Progenitor cell of endocrine pancreas (in vitro differentiated cells): ENCODE measurements at regions not wholly inside any gene's neighbourhood (a gene's known extent, or its start where the extent isn't known, plus 50 kb on each side); places are given as distances from the start of the nearest gene placed in this dataset.

ENCODE experiments used
- DNase-seq: peaks from one replicate; pipeline ENCODE4 v3.0.0; 2021; ENCODE audit warnings: low spot score; ENCODE audit not compliant: unreplicated experiment
- H3K27ac Mint-ChIP-seq: 2 replicates; pipeline ENCODE4 v1.8.0; 2021; ENCODE audit warnings: mild to moderate bottlenecking, moderate library complexity, mixed read lengths
- H3K27me3 Mint-ChIP-seq: 2 replicates; pipeline ENCODE4 v1.8.0; 2021; ENCODE audit warnings: mixed read lengths
- H3K36me3 Mint-ChIP-seq: 2 replicates; pipeline ENCODE4 v1.8.0; 2022; ENCODE audit warnings: mixed read lengths; ENCODE audit not compliant: insufficient read depth
- H3K4me1 Mint-ChIP-seq: 2 replicates; pipeline ENCODE4 v1.8.0; 2021; ENCODE audit warnings: low read depth, mixed read lengths
- H3K4me3 Mint-ChIP-seq: 2 replicates; pipeline ENCODE4 v1.8.0; 2021; ENCODE audit warnings: low read depth, mild to moderate bottlenecking, moderate library complexity, mixed read lengths
- H3K9me3 Mint-ChIP-seq: 2 replicates; pipeline ENCODE4 v1.8.0; 2021; ENCODE audit warnings: low read depth, mixed read lengths
- TF ChIP-seq, protein P1 (sequence below): fragments of 200-600 bp; sonication (generic); IDR thresholded peaks from one replicate; pipeline ENCODE4 v1.5.0; 2021; ENCODE audit warnings: antibody characterized with exemption, mild to moderate bottlenecking; ENCODE audit not compliant: unreplicated experiment

DNA sequence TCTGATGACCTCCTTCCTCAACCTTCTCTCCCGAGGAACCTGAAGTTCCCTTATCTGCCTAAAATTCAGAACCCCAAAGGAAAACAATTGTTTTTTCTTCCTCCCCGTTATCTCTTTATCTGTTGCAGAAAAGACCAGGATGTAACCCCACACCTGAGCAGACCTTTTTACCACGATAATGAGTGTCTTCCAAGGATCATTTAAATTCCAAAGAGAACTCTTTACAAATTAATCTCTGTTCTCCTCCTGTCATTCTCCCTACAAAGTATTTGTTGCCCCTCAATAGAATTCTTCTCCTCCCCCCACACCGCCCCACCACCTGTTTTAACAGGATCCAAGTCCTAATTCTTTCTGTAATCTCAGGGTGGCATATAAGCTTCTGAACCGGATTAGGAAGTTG is 78.5 kb upstream of the NLGN4X start:
- Mint-ChIP-seq H3K36me3 (no peaks in the 10 kb centered on the region), H3K27me3 (no peaks in the 10 kb centered on the region), H3K9me3 (peaks cover 4% of the 10 kb centered on the region), H3K4me3 (no peak overlapping the region), H3K4me1 (no peaks in the 10 kb centered on the region), H3K27ac (no peak overlapping the region)
- TF ChIP-seq, protein P1, sequence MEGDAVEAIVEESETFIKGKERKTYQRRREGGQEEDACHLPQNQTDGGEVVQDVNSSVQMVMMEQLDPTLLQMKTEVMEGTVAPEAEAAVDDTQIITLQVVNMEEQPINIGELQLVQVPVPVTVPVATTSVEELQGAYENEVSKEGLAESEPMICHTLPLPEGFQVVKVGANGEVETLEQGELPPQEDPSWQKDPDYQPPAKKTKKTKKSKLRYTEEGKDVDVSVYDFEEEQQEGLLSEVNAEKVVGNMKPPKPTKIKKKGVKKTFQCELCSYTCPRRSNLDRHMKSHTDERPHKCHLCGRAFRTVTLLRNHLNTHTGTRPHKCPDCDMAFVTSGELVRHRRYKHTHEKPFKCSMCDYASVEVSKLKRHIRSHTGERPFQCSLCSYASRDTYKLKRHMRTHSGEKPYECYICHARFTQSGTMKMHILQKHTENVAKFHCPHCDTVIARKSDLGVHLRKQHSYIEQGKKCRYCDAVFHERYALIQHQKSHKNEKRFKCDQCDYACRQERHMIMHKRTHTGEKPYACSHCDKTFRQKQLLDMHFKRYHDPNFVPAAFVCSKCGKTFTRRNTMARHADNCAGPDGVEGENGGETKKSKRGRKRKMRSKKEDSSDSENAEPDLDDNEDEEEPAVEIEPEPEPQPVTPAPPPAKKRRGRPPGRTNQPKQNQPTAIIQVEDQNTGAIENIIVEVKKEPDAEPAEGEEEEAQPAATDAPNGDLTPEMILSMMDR, result no peak
- no peak for DNase-seq

DNA sequence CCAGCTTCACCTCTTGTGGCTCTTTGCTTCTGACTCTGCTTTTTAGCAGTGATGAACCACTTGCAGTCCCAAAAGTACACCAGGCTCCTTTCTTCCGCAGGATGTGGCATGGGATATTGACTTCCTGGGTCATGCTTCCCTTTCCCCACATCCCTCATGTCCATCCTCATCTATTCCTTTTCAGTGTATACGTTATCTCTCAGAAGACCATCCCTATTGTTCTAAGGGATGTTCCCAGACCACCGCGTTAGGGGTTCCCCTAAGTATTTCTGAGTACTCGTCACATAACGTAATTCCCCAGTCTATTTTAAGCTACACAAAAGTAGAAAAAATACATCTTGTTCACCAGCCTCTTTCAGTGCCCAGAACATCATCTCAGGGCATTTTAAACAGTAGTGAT is 71.1 kb upstream of the NLGN4X start:
- H3K4me3 Mint-ChIP-seq, result no peak overlapping the region
- no peak overlapping the region for H3K27ac Mint-ChIP-seq
- H3K36me3 Mint-ChIP-seq, result no peaks in the 10 kb centered on the region
- DNase-seq, result no peak
- H3K9me3 Mint-ChIP-seq, result no peaks in the 10 kb centered on the region
- H3K4me1 Mint-ChIP-seq, result no peaks in the 10 kb centered on the region
- TF ChIP-seq, protein P1, result no peak
- H3K27me3 Mint-ChIP-seq, result peaks cover 3% of the 10 kb centered on the region

DNA sequence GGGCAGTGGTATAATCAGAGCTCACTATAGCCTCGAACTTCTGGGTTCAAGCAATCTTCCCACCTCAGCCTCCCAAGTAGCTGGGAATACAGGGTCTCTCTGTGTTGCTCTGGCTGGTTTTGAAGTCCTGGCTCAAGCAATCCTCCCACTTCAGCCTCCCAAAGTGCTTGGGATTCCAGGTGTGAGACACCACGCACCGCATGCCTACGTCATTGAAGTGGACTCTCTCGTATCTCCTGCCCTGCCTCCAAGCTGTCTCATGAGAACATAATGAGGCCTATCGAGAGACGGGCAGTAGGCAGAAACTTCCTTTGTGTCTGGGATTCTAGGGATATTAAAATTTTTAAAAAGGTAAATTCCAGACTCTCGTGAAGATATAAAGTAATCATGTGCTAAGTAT is 65.0 kb upstream of the NLGN4X start:
- no peaks in the 10 kb centered on the region for H3K9me3 Mint-ChIP-seq
- no peak for DNase-seq
- no peak overlapping the region for H3K4me3 Mint-ChIP-seq
- H3K27me3 Mint-ChIP-seq, result peaks cover 5% of the 10 kb centered on the region
- H3K27ac Mint-ChIP-seq, result no peak overlapping the region
- no peaks in the 10 kb centered on the region for H3K36me3 Mint-ChIP-seq
- TF ChIP-seq, protein P1, result no peak
- H3K4me1 Mint-ChIP-seq, result peaks cover 3% of the 10 kb centered on the region

DNA sequence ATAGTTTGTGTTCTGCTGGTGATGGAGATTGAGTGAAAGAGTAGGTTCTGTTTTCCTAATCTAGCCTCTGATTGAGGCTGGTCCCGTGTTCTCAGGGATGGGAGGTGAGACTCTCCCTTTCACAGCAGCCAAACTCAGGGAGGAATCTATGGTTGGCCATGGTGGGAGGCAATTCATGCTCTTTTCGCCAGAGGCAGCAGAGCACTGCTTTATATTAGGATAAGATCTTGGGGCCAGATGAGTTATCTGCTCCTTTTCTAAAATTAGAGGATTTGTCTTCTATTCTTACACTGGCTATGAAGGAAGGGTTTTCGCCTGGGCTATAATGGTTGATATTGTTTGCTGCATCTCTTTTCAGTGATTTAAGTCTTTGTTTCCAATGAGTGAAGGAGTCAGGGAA is 63.9 kb upstream of the NLGN4X start:
- Mint-ChIP-seq H3K36me3 (no peaks in the 10 kb centered on the region), H3K9me3 (no peaks in the 10 kb centered on the region), H3K4me1 (peaks cover 4% of the 10 kb centered on the region), H3K27me3 (peaks cover 5% of the 10 kb centered on the region), H3K27ac (no peak overlapping the region), H3K4me3 (no peak overlapping the region)
- no peak for DNase-seq
- TF ChIP-seq, protein P1, result peak; percentile 29

DNA sequence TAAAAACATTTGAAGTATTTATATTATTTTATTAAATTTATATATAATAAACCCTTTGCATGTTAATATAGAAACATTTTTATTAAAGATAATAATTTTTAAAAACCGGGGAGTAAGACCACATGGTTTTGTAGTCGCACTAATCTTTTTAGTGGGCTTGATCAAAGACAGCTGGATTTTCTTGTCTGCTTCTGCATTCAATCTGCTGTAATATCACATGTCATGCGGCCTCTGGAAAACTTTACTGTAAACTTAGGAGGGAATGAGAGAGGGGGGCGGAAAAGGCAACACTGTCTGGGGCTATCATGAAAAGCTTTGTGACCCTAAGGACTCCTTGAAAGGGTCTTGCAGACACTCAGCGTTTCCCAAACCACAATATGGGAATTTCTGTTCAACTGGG is 62.8 kb upstream of the NLGN4X start:
- Mint-ChIP-seq H3K36me3 (no peaks in the 10 kb centered on the region), H3K4me3 (no peak overlapping the region), H3K4me1 (peaks cover 4% of the 10 kb centered on the region), H3K27me3 (peaks cover 5% of the 10 kb centered on the region), H3K9me3 (no peaks in the 10 kb centered on the region), H3K27ac (no peak overlapping the region)
- DNase-seq, result no peak
- TF ChIP-seq, protein P1, result no peak

DNA sequence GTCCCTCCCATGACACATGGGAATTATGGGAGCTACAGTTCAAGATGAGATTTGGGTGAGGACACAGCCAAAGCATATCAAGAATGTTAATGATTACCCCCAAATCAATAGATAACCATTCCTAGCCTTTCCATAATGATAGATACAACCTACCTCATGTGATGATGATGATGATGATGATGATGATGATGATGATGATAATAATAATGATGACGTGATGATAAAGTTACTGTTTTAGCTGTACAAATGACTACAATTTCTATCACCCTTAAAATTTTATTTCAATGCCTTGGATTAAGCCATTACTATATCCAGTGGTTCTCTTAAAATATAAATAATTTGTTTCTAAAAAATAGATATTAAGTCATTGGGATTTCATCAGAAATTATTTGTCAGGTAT is 55.2 kb upstream of the NLGN4X start:
- Mint-ChIP-seq H3K27me3 (peaks cover 28% of the 10 kb centered on the region), H3K4me3 (no peak overlapping the region), H3K27ac (no peak overlapping the region), H3K9me3 (no peaks in the 10 kb centered on the region), H3K36me3 (no peaks in the 10 kb centered on the region), H3K4me1 (peaks cover 2% of the 10 kb centered on the region)
- TF ChIP-seq, protein P1, result no peak
- no peak for DNase-seq
